Activated CD4-positive, CD25-positive, alpha-beta regulatory T cell treated with anti-CD3 and anti-CD28 coated beads, Interleukin-2, amount 50 U/mL, for 72 hours (primary cell): ENCODE measurements at regions not wholly inside any gene's neighbourhood (a gene's known extent, or its start where the extent isn't known, plus 50 kb on each side); places are given as distances from the start of the nearest gene placed in this dataset.

Experiments used
- DNase-seq: peaks from one replicate; pipeline ENCODE4 v3.0.0; 2021

- no peak for DNase-seq
Observed at GRCh38 chr6:137737836-137738596, 129.0 kb upstream of the TNFAIP3 start.

- DNase-seq = no peak
Observed at GRCh38 chr6:137738931-137739504, 128.0 kb upstream of the TNFAIP3 start.

- no peak for DNase-seq
Observed at GRCh38 chr6:137739544-137739943, 127.5 kb upstream of the TNFAIP3 start.

GRCh38 chr6:137740091-137740755 lies 126.8 kb upstream of the TNFAIP3 start:
- no peak for DNase-seq

- DNase-seq = no peak
Observed at GRCh38 chr6:137740967-137741761, 125.9 kb upstream of the TNFAIP3 start.

- DNase-seq = no peak
Observed at GRCh38 chr6:137743493-137743892, 123.6 kb upstream of the TNFAIP3 start.

GRCh38 chr6:137744877-137745276 lies 122.2 kb upstream of the TNFAIP3 start:
- DNase-seq = no peak

- no peak for DNase-seq
Observed at GRCh38 chr6:137745321-137745720, 121.7 kb upstream of the TNFAIP3 start.

- no peak for DNase-seq
Observed at GRCh38 chr6:137746264-137746663, 120.8 kb upstream of the TNFAIP3 start.

GRCh38 chr6:137749696-137750211 lies 117.3 kb upstream of the TNFAIP3 start:
- no peak for DNase-seq

- no peak for DNase-seq
Observed at GRCh38 chr6:137750297-137750696, 116.8 kb upstream of the TNFAIP3 start.

GRCh38 chr6:137751768-137752560 lies 115.1 kb upstream of the TNFAIP3 start:
- DNase-seq = no peak

- DNase-seq = no peak
Observed at GRCh38 chr6:137754366-137754765, 112.7 kb upstream of the TNFAIP3 start.

GRCh38 chr6:137754866-137755265 lies 112.2 kb upstream of the TNFAIP3 start:
- no peak for DNase-seq

GRCh38 chr6:137755284-137755683 lies 111.8 kb upstream of the TNFAIP3 start:
- no peak for DNase-seq

- DNase-seq = no peak
Observed at GRCh38 chr6:137756788-137757187, 110.3 kb upstream of the TNFAIP3 start.

- DNase-seq = no peak
Observed at GRCh38 chr6:137758661-137759060, 108.4 kb upstream of the TNFAIP3 start.

- no peak for DNase-seq
Observed at GRCh38 chr6:137759624-137760023, 107.4 kb upstream of the TNFAIP3 start.

- no peak for DNase-seq
Observed at GRCh38 chr6:137761072-137761471, 106.0 kb upstream of the TNFAIP3 start.

- no peak for DNase-seq
Observed at GRCh38 chr6:137761487-137761886, 105.6 kb upstream of the TNFAIP3 start.

GRCh38 chr6:137762168-137763090 lies 104.6 kb upstream of the TNFAIP3 start:
- no peak for DNase-seq
